Psoas muscle (tissue), 7 donors: ENCODE measurements at regions not wholly inside any gene's neighbourhood (a gene's known extent, or its start where the extent isn't known, plus 50 kb on each side); places are given as distances from the start of the nearest gene placed in this dataset.
"Not testable (repeated sequence)": the region's sequence is repeated elsewhere in the genome, so short reads cannot be mapped to it uniquely, and the experiment has no call there.

Experiments used
- ATAC-seq, 4 donors: fragments of 200-7000 bp; cut with Tn5 transposase; one replicate each; pipeline ENCODE4 v1.9.1; 2020; ENCODE audit warnings: moderate library complexity in 3 of 4, mild to moderate bottlenecking in 2 of 4
- DNase-seq, 2 donors: peaks; one replicate each; pipeline ENCODE4 v3.0.0-alpha.2; 2020
- H3K27ac ChIP-seq: fragments of 200-600 bp; one replicate; pipeline ENCODE4 v1.8.0; 2022
- H3K27me3 ChIP-seq, 3 donors: fragments of 200-600 bp in 1 of 3; one replicate each; pipeline versions ENCODE4 v1.6.1 to v1.8.0; 2013 to 2022; ENCODE audit warnings: low read length in 2 of 3, mild to moderate bottlenecking in 2 of 3, moderate library complexity in 1 of 3; ENCODE audit not compliant: insufficient read depth in 3 of 3
- H3K36me3 ChIP-seq, 2 donors: fragments of 200-600 bp in 1 of 2; one replicate each; pipeline versions ENCODE4 v1.6.1 to v1.8.0; 2013 to 2022; ENCODE audit warnings: low read depth in 1 of 2, mild to moderate bottlenecking in 1 of 2, moderate library complexity in 1 of 2; ENCODE audit not compliant: insufficient read depth in 1 of 2
- H3K4me1 ChIP-seq: fragments of 200-600 bp; one replicate; pipeline ENCODE4 v1.8.0; 2022
- H3K4me3 ChIP-seq: fragments of 200-600 bp; one replicate; pipeline ENCODE4 v1.8.0; 2022; ENCODE audit warnings: mild to moderate bottlenecking
- H3K9me3 ChIP-seq: fragments of 200-600 bp; one replicate; pipeline ENCODE4 v1.8.0; 2022
- WGBS, 3 donors: extraction: QIAGEN DNeasy Blood & Tissue Kit; methylation state at CpG; one replicate each; pipeline versions ENCODE4 v1.1.6 to v1.1.7; 2013; 5-methylcytosine and 5-hydroxymethylcytosine counted together
- intact Hi-C, 2 donors: fragments of 100-400 bp; cut with DNase I; formaldehyde crosslinking; loops; one replicate each; pipeline versions ENCODE4 v1.11.0 to v1.14.2; 2022
- TF ChIP-seq, protein P1 (sequence below): fragments of 200-600 bp; IDR thresholded peaks from one replicate; pipeline ENCODE4 v1.8.0; 2022; ENCODE audit warnings: antibody characterized with exemption
- donor health status: healthy with polysubstance abuse.
- donor health status: DM: no; HTN: no; CAD: no; lungs with moderate emphysema.
- donor health status: Bipolar disorder and iron deficiency.
- donor health status: healthy.
- donor health status: DM: yes; HTN: yes; CAD: no.
- donor health status: DM: no; HTN: no; CAD: no.
- donor health status: DM: yes; HTN: yes; CAD: no.

GRCh38 chr16:59535298-59535697, 801.2 kb upstream of the GOT2 start:
- H3K27ac ChIP-seq = no peak overlapping the region
- no peaks in the 10 kb centered on the region for H3K36me3 ChIP-seq
- 69 to 78% (median 74%) methylated on average over 4 of the region's 4 CpGs for WGBS, 3 donors
- H3K9me3 ChIP-seq = no peaks in the 10 kb centered on the region
- no peaks in the 10 kb centered on the region for H3K4me1 ChIP-seq
- intact Hi-C loops = no loop called here
- DNase-seq (no peak), ATAC-seq (no peak)
- TF ChIP-seq, protein P1, sequence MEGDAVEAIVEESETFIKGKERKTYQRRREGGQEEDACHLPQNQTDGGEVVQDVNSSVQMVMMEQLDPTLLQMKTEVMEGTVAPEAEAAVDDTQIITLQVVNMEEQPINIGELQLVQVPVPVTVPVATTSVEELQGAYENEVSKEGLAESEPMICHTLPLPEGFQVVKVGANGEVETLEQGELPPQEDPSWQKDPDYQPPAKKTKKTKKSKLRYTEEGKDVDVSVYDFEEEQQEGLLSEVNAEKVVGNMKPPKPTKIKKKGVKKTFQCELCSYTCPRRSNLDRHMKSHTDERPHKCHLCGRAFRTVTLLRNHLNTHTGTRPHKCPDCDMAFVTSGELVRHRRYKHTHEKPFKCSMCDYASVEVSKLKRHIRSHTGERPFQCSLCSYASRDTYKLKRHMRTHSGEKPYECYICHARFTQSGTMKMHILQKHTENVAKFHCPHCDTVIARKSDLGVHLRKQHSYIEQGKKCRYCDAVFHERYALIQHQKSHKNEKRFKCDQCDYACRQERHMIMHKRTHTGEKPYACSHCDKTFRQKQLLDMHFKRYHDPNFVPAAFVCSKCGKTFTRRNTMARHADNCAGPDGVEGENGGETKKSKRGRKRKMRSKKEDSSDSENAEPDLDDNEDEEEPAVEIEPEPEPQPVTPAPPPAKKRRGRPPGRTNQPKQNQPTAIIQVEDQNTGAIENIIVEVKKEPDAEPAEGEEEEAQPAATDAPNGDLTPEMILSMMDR = no peak
- no peaks in the 10 kb centered on the region for H3K27me3 ChIP-seq
- no peak overlapping the region for H3K4me3 ChIP-seq

GRCh38 chr16:59527206-59527997, 793.3 kb upstream of the GOT2 start:
- ATAC-seq (no peak), DNase-seq (no peak)
- 69 to 74% (median 71%) methylated on average over 14 of the region's 14 CpGs for WGBS, 3 donors
- intact Hi-C loops = no loop called here
- TF ChIP-seq, protein P1 = no peak
- H3K27ac ChIP-seq = no peak overlapping the region
- no peak overlapping the region for H3K4me3 ChIP-seq
- H3K4me1 ChIP-seq = no peaks in the 10 kb centered on the region
- H3K36me3 ChIP-seq = no peaks in the 10 kb centered on the region
- no peaks in the 10 kb centered on the region for H3K9me3 ChIP-seq
- no peaks in the 10 kb centered on the region for H3K27me3 ChIP-seq

DNA sequence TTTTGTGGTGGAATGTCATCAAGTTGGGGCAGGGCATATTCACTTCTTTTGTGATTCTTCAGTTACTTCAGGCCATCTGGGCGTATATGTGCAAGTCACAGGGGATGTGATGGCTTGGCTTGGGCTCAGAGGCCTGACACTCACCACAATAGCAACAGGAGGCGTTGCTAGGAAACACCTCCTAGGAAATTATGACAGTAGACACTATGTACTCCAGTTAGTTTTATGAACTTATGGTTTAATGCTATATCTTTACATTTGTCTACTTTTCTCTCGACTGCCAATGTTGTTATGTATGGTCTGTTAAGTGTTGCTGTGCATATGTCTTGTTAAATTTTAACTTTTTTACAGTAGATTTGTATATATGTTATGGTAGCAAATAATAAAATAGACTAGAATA, 788.7 kb upstream of the GOT2 start:
- no peaks in the 10 kb centered on the region for H3K27me3 ChIP-seq
- WGBS, 3 donors = 66 to 72% (median 68%) methylated on average over 3 of the region's 3 CpGs
- ATAC-seq (no peak), DNase-seq (no peak)
- H3K4me1 ChIP-seq = no peaks in the 10 kb centered on the region
- H3K36me3 ChIP-seq = no peaks in the 10 kb centered on the region
- TF ChIP-seq, protein P1 = no peak
- intact Hi-C loops = no loop called here
- no peaks in the 10 kb centered on the region for H3K9me3 ChIP-seq
- no peak overlapping the region for H3K27ac ChIP-seq
- no peak overlapping the region for H3K4me3 ChIP-seq

GRCh38 chr16:59518721-59519120, 784.6 kb upstream of the GOT2 start:
- H3K9me3 ChIP-seq, H3K27me3 ChIP-seq, H3K4me3 ChIP-seq, H3K36me3 ChIP-seq, intact Hi-C loops, H3K27ac ChIP-seq, H3K4me1 ChIP-seq, ATAC-seq, DNase-seq: not testable (repeated sequence)
- 89 to 94% (median 89%) methylated on average over 5 of the region's 5 CpGs for WGBS, 3 donors

DNA sequence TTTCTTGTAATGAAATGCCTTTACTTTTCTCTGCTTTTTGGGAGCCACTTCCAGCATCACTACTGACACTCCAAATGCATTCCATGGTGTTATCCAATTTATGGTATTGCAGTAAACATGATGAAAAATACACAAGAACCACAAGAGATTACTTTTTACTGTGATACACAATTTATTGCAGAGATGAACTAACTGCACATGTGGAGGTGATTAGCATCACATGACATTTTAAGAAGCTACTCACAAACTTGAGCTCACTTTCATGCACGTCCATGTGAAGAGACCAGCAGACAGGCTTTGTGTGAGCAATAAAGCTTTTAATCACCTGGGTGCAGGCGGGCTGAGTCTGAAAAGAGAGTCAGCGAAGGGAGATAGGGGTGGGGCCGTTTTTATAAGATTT, 780.5 kb upstream of the GOT2 start:
- Histone ChIP-seq H3K9me3 (no peaks in the 10 kb centered on the region), H3K4me1 (no peaks in the 10 kb centered on the region), H3K27me3 (no peaks in the 10 kb centered on the region), H3K36me3 (no peaks in the 10 kb centered on the region), H3K27ac (no peak overlapping the region), H3K4me3 (no peak overlapping the region)
- TF ChIP-seq, protein P1 = no peak
- WGBS, 3 donors = 58 to 68% (median 63%) methylated on average over 3 to 4 of the region's 4 CpGs
- DNase-seq = no peak
- ATAC-seq = no peak
- intact Hi-C loops = no loop called here
